ENCODE measurements at regions not wholly inside any gene's neighbourhood (a gene's known extent, or its start where the extent isn't known, plus 50 kb on each side); places are given as distances from the start of the nearest gene placed in this dataset.
A peak's percentile ranks its signal among the peaks of the same experiment; 100 is the strongest.

- no peak for DNase-seq (ENCODE audit: low read depth in 2 of 2)
These were observed 50.4 kb upstream of the NEO1 start for GRCh38 chr15:73001840-73002239.

GRCh38 chr15:73000293-73000692 lies 52.0 kb upstream of the NEO1 start:
- no peak for DNase-seq (ENCODE audit: low read depth in 2 of 2)

- no peak for DNase-seq (ENCODE audit: low read depth in 2 of 2)
These were observed 52.7 kb upstream of the NEO1 start for GRCh38 chr15:72999586-72999985.

GRCh38 chr15:72998681-72999466 lies 53.4 kb upstream of the NEO1 start:
- no peak for DNase-seq (ENCODE audit: low read depth in 2 of 2)

- DNase-seq (ENCODE audit: low read depth in 2 of 2) = no peak
These were observed 54.0 kb upstream of the NEO1 start for GRCh38 chr15:72998226-72998625.

- no peak for DNase-seq (ENCODE audit: low read depth in 2 of 2)
These were observed 56.4 kb upstream of the NEO1 start for GRCh38 chr15:72995849-72996248.

GRCh38 chr15:72994534-72995177 lies 57.6 kb upstream of the NEO1 start:
- DNase-seq (ENCODE audit: low read depth in 2 of 2) = no peak

GRCh38 chr15:72992841-72993252 lies 59.4 kb upstream of the NEO1 start:
- DNase-seq (ENCODE audit: low read depth in 2 of 2) = no peak

- DNase-seq (ENCODE audit: low read depth in 2 of 2) = no peak
These were observed 61.2 kb upstream of the NEO1 start for GRCh38 chr15:72991026-72991425.

GRCh38 chr15:72983801-72984545 lies 68.3 kb upstream of the NEO1 start:
- DNase-seq (ENCODE audit: low read depth in 2 of 2) = no peak

GRCh38 chr15:72982714-72983113 lies 69.5 kb upstream of the NEO1 start:
- DNase-seq (ENCODE audit: low read depth in 2 of 2) = no peak

GRCh38 chr15:72980661-72981060 lies 71.6 kb upstream of the NEO1 start:
- no peak for DNase-seq (ENCODE audit: low read depth in 2 of 2)

- DNase-seq (ENCODE audit: low read depth in 2 of 2) = no peak
These were observed 72.5 kb upstream of the NEO1 start for GRCh38 chr15:72979791-72980190.

GRCh38 chr15:72979308-72979707 lies 73.0 kb upstream of the NEO1 start:
- no peak for DNase-seq (ENCODE audit: low read depth in 2 of 2)

- DNase-seq (ENCODE audit: low read depth in 2 of 2) = no peak
These were observed 74.0 kb upstream of the NEO1 start for GRCh38 chr15:72978223-72978622.

- DNase-seq (ENCODE audit: low read depth in 2 of 2) = no peak
These were observed 79.9 kb upstream of the NEO1 start for GRCh38 chr15:72972362-72972761.

- DNase-seq (ENCODE audit: low read depth in 2 of 2) = no peak
These were observed 80.5 kb upstream of the NEO1 start for GRCh38 chr15:72971766-72972165.

GRCh38 chr15:72970933-72971760 lies 81.1 kb upstream of the NEO1 start:
- DNase-seq (ENCODE audit: low read depth in 2 of 2) = no peak

- DNase-seq (ENCODE audit: low read depth in 2 of 2) = no peak
These were observed 83.7 kb upstream of the NEO1 start for GRCh38 chr15:72968531-72968922.

- no peak for DNase-seq (ENCODE audit: low read depth in 2 of 2)
These were observed 84.3 kb upstream of the NEO1 start for GRCh38 chr15:72967811-72968530.

GRCh38 chr15:72967397-72967796 lies 84.9 kb upstream of the NEO1 start:
- DNase-seq (ENCODE audit: low read depth in 2 of 2) = peak; percentile 6 to 17
